ENCODE measurements at regions not wholly inside any gene's neighbourhood (a gene's known extent, or its start where the extent isn't known, plus 50 kb on each side); places are given as distances from the start of the nearest gene placed in this dataset.

DNA sequence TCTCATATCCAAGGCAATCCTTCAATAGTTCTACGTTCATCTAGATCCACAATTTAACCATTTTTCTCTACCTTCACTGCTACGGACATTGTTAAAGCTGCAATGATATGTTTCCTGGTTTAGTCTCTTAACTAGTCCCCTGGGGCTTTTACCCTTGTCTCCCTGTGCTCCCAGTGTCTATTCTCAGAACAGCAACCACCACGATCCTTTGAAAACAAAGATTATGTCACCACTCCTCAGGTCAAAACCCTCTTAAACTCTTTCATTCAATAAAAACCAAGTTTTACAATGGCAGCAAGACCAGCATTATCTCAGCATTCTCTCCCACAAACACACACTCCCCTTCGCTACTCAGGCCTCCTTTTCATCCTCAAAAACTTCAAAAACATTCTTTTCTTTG, 298.2 kb upstream of the CHST9 start:
- TF ChIP-seq, protein P1, sequence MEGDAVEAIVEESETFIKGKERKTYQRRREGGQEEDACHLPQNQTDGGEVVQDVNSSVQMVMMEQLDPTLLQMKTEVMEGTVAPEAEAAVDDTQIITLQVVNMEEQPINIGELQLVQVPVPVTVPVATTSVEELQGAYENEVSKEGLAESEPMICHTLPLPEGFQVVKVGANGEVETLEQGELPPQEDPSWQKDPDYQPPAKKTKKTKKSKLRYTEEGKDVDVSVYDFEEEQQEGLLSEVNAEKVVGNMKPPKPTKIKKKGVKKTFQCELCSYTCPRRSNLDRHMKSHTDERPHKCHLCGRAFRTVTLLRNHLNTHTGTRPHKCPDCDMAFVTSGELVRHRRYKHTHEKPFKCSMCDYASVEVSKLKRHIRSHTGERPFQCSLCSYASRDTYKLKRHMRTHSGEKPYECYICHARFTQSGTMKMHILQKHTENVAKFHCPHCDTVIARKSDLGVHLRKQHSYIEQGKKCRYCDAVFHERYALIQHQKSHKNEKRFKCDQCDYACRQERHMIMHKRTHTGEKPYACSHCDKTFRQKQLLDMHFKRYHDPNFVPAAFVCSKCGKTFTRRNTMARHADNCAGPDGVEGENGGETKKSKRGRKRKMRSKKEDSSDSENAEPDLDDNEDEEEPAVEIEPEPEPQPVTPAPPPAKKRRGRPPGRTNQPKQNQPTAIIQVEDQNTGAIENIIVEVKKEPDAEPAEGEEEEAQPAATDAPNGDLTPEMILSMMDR (IDR thresholded peaks at IDR 0.05; ENCODE audit: insufficient read depth, low read depth, low read length, missing control alignments) = no peak
- no peak for DNase-seq (ENCODE audit: low read depth)

GRCh38 chr18:27478459-27478858, 293.4 kb upstream of the CHST9 start:
- H3K4me3 ChIP-seq (ENCODE audit: low read depth, low read length) = no peak overlapping the region
- DNase-seq (ENCODE audit: low read depth) = no peak
- TF ChIP-seq, protein P1 (IDR thresholded peaks at IDR 0.05; ENCODE audit: insufficient read depth, low read depth, low read length, missing control alignments) = no peak

More for the DNA sequence above, 298.2 kb upstream of the CHST9 start:
- no peak overlapping the region for H3K4me3 ChIP-seq (ENCODE audit: low read depth, low read length)

DNA sequence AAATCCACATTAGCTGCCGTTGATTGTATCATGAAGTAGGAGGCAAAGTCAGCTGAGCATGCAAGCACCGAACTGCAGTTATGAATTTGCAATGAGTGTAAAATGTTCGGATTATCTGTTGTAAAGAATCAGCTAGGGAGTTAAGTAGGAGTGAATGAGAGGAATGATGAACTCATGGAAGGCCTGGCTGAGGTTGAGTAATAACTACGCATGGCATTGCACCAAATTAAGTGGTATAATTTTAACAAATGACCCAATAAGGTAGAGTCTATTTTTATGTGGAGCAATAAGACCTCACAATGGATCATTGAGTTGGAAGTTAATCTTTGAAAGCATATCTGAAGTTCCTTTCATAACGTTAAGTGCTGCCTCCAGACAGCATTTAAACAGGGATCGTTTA, 288.2 kb upstream of the CHST9 start:
- no peak overlapping the region for H3K4me3 ChIP-seq (ENCODE audit: low read depth, low read length)
- no peak for DNase-seq (ENCODE audit: low read depth)
- TF ChIP-seq, protein P1 (IDR thresholded peaks at IDR 0.05; ENCODE audit: insufficient read depth, low read depth, low read length, missing control alignments) = no peak

GRCh38 chr18:27467073-27467472, 282.0 kb upstream of the CHST9 start:
- H3K4me3 ChIP-seq (ENCODE audit: low read depth, low read length) = no peak overlapping the region
- no peak for DNase-seq (ENCODE audit: low read depth)
- TF ChIP-seq, protein P1 (IDR thresholded peaks at IDR 0.05; ENCODE audit: insufficient read depth, low read depth, low read length, missing control alignments) = no peak

- no peak overlapping the region for H3K4me3 ChIP-seq (ENCODE audit: low read depth, low read length)
- TF ChIP-seq, protein P1 (IDR thresholded peaks at IDR 0.05; ENCODE audit: insufficient read depth, low read depth, low read length, missing control alignments) = no peak
- no peak for DNase-seq (ENCODE audit: low read depth)
Observed at GRCh38 chr18:27461957-27462356, 276.8 kb upstream of the CHST9 start.

- no peak overlapping the region for H3K4me3 ChIP-seq (ENCODE audit: low read depth, low read length)
- TF ChIP-seq, protein P1 (IDR thresholded peaks at IDR 0.05; ENCODE audit: insufficient read depth, low read depth, low read length, missing control alignments) = no peak
- no peak for DNase-seq (ENCODE audit: low read depth)
Observed at GRCh38 chr18:27449104-27449503, 264.0 kb upstream of the CHST9 start.

GRCh38 chr18:27447930-27448329, 262.8 kb upstream of the CHST9 start:
- no peak for DNase-seq (ENCODE audit: low read depth)
- no peak overlapping the region for H3K4me3 ChIP-seq (ENCODE audit: low read depth, low read length)
- TF ChIP-seq, protein P1 (IDR thresholded peaks at IDR 0.05; ENCODE audit: insufficient read depth, low read depth, low read length, missing control alignments) = no peak
